ENCODE measurements at regions not wholly inside any gene's neighbourhood (a gene's known extent, or its start where the extent isn't known, plus 50 kb on each side); places are given as distances from the start of the nearest gene placed in this dataset.

DNA sequence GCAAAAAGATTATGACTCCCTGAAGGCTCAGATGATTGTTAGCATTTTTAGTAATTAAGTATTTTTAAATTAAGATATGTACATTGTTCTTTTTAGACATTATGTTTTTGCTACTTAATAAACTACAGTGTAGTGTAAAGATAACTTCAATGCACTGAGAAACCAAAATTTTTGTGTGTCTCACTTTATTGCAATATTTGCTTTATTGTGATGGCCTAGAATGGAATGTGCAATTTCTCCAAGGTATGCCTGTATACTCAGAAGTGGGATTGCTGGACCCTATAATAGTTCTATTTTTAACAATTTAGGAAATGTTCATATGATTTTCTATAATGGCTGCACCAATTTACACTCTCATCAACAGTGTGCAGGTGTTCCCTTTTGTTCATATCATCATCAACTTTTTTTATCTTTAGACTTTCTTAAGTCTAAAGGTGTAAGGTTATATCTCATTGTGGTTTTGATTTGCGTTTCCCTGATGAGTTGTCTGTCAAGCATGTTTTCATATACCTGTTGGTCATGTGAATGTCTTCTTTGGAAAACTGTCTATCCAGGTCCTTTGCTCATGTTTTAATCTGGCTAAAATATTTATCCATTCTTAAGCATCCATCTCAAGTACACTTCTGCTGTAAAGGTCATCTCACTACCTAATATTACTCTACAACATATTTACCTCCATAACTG is 1323.5 kb upstream of the LRRTM3 start:
- Histone ChIP-seq H3K27me3 (ENCODE audit: control insufficient read depth in 3 of 3, insufficient read depth in 3 of 3, low read depth in 1 of 3, low read length in 3 of 3) (no peaks in the 10 kb centered on the region), H3K4me3 (ENCODE audit: low read length in 2 of 2) (no peak overlapping the region), H4K8ac (ENCODE audit: low read depth, low read length) (no peak overlapping the region), H3K4me2 (ENCODE audit: insufficient read depth, low read length, poor library complexity, severe bottlenecking) (no peak overlapping the region), H4K91ac (ENCODE audit: low read depth, low read length, poor library complexity) (no peak overlapping the region), H2BK5ac (ENCODE audit: low read length) (no peak overlapping the region), H3K79me1 (ENCODE audit: low read depth, low read length) (no peaks in the 10 kb centered on the region), H2AK5ac (ENCODE audit: low read depth, low read length) (no peak overlapping the region), H3K14ac (ENCODE audit: low read length) (no peak overlapping the region), H3K27ac (replicated peaks; ENCODE audit: low read length) (no peak overlapping the region), H3K18ac (ENCODE audit: low read length) (no peak overlapping the region), H3K4me1 (ENCODE audit: control insufficient read depth in 2 of 2, insufficient read depth in 1 of 2, low read depth in 1 of 2, low read length in 2 of 2) (no peaks in the 10 kb centered on the region), H3K9me3 (replicated peaks in 1 of 2; ENCODE audit: control insufficient read depth in 2 of 2, insufficient read depth in 1 of 2, low read depth in 1 of 2, low read length in 2 of 2) (no peaks in the 10 kb centered on the region), H3K23ac (ENCODE audit: low read depth, low read length, poor library complexity) (no peak overlapping the region), H2AFZ (ENCODE audit: low read length) (no peak overlapping the region), H3K4ac (ENCODE audit: low read length) (no peak overlapping the region), H2BK15ac (ENCODE audit: low read length) (no peak overlapping the region), H2BK120ac (ENCODE audit: low read depth, low read length) (no peak overlapping the region), H3K36me3 (replicated peaks in 1 of 2; ENCODE audit: control insufficient read depth in 2 of 2, insufficient read depth in 2 of 2, low read length in 2 of 2) (no peaks in the 10 kb centered on the region), H2BK12ac (ENCODE audit: low read length) (no peak overlapping the region), H3K9ac (ENCODE audit: low read depth, low read length, poor library complexity) (no peak overlapping the region)
- no CpG with 5 or more reads among the region's 1 CpG for WGBS, 2 donors (ENCODE audit: extremely low coverage in 2 of 2, insufficient read length in 2 of 2, insufficient replicate concordance in 1 of 2)
- no peak for DNase-seq (ENCODE audit: low spot score)

- no peak overlapping the region for H3K4me3 ChIP-seq (ENCODE audit: low read length in 2 of 2)
- H3K9me3 ChIP-seq (replicated peaks in 1 of 2; ENCODE audit: control insufficient read depth in 2 of 2, insufficient read depth in 1 of 2, low read depth in 1 of 2, low read length in 2 of 2), result peaks cover 0 to 12% of the 10 kb centered on the region in 2 donors
- no peak overlapping the region for H2BK5ac ChIP-seq (ENCODE audit: low read length)
- no peaks in the 10 kb centered on the region for H3K27me3 ChIP-seq (ENCODE audit: control insufficient read depth in 3 of 3, insufficient read depth in 3 of 3, low read depth in 1 of 3, low read length in 3 of 3)
- H2BK12ac ChIP-seq (ENCODE audit: low read length), result no peak overlapping the region
- H3K4me2 ChIP-seq (ENCODE audit: insufficient read depth, low read length, poor library complexity, severe bottlenecking), result no peak overlapping the region
- no peak overlapping the region for H2BK120ac ChIP-seq (ENCODE audit: low read depth, low read length)
- no peaks in the 10 kb centered on the region for H3K4me1 ChIP-seq (ENCODE audit: control insufficient read depth in 2 of 2, insufficient read depth in 1 of 2, low read depth in 1 of 2, low read length in 2 of 2)
- no peak overlapping the region for H2AFZ ChIP-seq (ENCODE audit: low read length)
- no peak overlapping the region for H2AK5ac ChIP-seq (ENCODE audit: low read depth, low read length)
- no peak overlapping the region for H3K9ac ChIP-seq (ENCODE audit: low read depth, low read length, poor library complexity)
- no peak overlapping the region for H4K91ac ChIP-seq (ENCODE audit: low read depth, low read length, poor library complexity)
- H3K27ac ChIP-seq (replicated peaks; ENCODE audit: low read length), result no peak overlapping the region
- no peak for DNase-seq (ENCODE audit: low spot score)
- no peak overlapping the region for H4K8ac ChIP-seq (ENCODE audit: low read depth, low read length)
- H3K79me1 ChIP-seq (ENCODE audit: low read depth, low read length), result no peaks in the 10 kb centered on the region
- no peak overlapping the region for H3K14ac ChIP-seq (ENCODE audit: low read length)
- no peak overlapping the region for H3K23ac ChIP-seq (ENCODE audit: low read depth, low read length, poor library complexity)
- no CpG with 5 or more reads among the region's 2 CpGs for WGBS, 2 donors (ENCODE audit: extremely low coverage in 2 of 2, insufficient read length in 2 of 2, insufficient replicate concordance in 1 of 2)
- no peak overlapping the region for H2BK15ac ChIP-seq (ENCODE audit: low read length)
- H3K18ac ChIP-seq (ENCODE audit: low read length), result no peak overlapping the region
- H3K4ac ChIP-seq (ENCODE audit: low read length), result no peak overlapping the region
- H3K36me3 ChIP-seq (replicated peaks in 1 of 2; ENCODE audit: control insufficient read depth in 2 of 2, insufficient read depth in 2 of 2, low read length in 2 of 2), result no peaks in the 10 kb centered on the region
Measured at GRCh38 chr10:65611592-65611991, 1314.2 kb upstream of the LRRTM3 start.

DNA sequence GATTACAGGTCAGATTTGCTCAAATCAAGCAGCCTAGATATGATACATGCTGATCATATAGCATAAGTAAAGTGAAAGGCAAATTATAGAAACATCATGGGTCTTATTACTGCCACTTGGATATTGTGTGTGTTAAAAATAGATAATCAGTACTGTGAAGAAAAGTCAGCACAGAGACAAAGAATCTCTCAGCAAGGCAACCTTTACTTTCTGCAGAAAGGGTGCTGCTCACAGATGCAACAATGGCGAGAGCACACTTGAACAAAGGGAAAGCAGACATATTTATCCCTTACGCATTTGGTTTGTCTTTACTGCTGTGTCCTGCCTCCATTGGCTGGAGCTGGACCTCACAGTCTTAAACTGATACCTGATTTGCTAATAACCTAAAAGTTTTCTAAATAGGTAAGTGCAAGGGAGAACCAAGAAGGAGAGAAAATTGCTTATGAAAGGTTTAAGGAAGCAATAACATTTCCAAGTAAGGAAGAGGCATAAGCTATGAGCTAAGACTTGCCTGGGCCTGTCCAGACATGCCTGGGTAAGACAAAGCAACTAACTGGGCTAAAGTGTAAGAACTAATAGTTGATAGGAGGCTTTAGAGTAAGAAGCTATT is 1310.8 kb upstream of the LRRTM3 start:
- no peak overlapping the region for H2AK5ac ChIP-seq (ENCODE audit: low read depth, low read length)
- no peak overlapping the region for H3K4me3 ChIP-seq (ENCODE audit: low read length in 2 of 2)
- H3K27me3 ChIP-seq (ENCODE audit: control insufficient read depth in 3 of 3, insufficient read depth in 3 of 3, low read depth in 1 of 3, low read length in 3 of 3), result no peaks in the 10 kb centered on the region
- no peak overlapping the region for H3K18ac ChIP-seq (ENCODE audit: low read length)
- no peak overlapping the region for H3K27ac ChIP-seq (replicated peaks; ENCODE audit: low read length)
- H3K4ac ChIP-seq (ENCODE audit: low read length), result no peak overlapping the region
- no peak overlapping the region for H2BK15ac ChIP-seq (ENCODE audit: low read length)
- no peak overlapping the region for H3K14ac ChIP-seq (ENCODE audit: low read length)
- H3K79me1 ChIP-seq (ENCODE audit: low read depth, low read length), result no peaks in the 10 kb centered on the region
- no peak overlapping the region for H3K23ac ChIP-seq (ENCODE audit: low read depth, low read length, poor library complexity)
- no peaks in the 10 kb centered on the region for H3K36me3 ChIP-seq (replicated peaks in 1 of 2; ENCODE audit: control insufficient read depth in 2 of 2, insufficient read depth in 2 of 2, low read length in 2 of 2)
- DNase-seq (ENCODE audit: low spot score), result no peak
- H3K4me1 ChIP-seq (ENCODE audit: control insufficient read depth in 2 of 2, insufficient read depth in 1 of 2, low read depth in 1 of 2, low read length in 2 of 2), result no peaks in the 10 kb centered on the region
- WGBS, 2 donors (ENCODE audit: extremely low coverage in 2 of 2, insufficient read length in 2 of 2, insufficient replicate concordance in 1 of 2), result no CpG with 5 or more reads among the region's 2 CpGs
- H2BK12ac ChIP-seq (ENCODE audit: low read length), result no peak overlapping the region
- H3K4me2 ChIP-seq (ENCODE audit: insufficient read depth, low read length, poor library complexity, severe bottlenecking), result no peak overlapping the region
- no peak overlapping the region for H4K8ac ChIP-seq (ENCODE audit: low read depth, low read length)
- H2BK5ac ChIP-seq (ENCODE audit: low read length), result no peak overlapping the region
- no peak overlapping the region for H2BK120ac ChIP-seq (ENCODE audit: low read depth, low read length)
- no peak overlapping the region for H3K9ac ChIP-seq (ENCODE audit: low read depth, low read length, poor library complexity)
- H4K91ac ChIP-seq (ENCODE audit: low read depth, low read length, poor library complexity), result no peak overlapping the region
- peaks cover 0 to 12% of the 10 kb centered on the region in 2 donors for H3K9me3 ChIP-seq (replicated peaks in 1 of 2; ENCODE audit: control insufficient read depth in 2 of 2, insufficient read depth in 1 of 2, low read depth in 1 of 2, low read length in 2 of 2)
- no peak overlapping the region for H2AFZ ChIP-seq (ENCODE audit: low read length)

GRCh38 chr10:65618126-65618525 is 1307.7 kb upstream of the LRRTM3 start:
- no peak overlapping the region for H3K23ac ChIP-seq (ENCODE audit: low read depth, low read length, poor library complexity)
- WGBS, 2 donors (ENCODE audit: extremely low coverage in 2 of 2, insufficient read length in 2 of 2, insufficient replicate concordance in 1 of 2), result no CpG with 5 or more reads among the region's 1 CpG
- H3K14ac ChIP-seq (ENCODE audit: low read length), result no peak overlapping the region
- no peak overlapping the region for H4K91ac ChIP-seq (ENCODE audit: low read depth, low read length, poor library complexity)
- H3K79me1 ChIP-seq (ENCODE audit: low read depth, low read length), result no peaks in the 10 kb centered on the region
- H2BK120ac ChIP-seq (ENCODE audit: low read depth, low read length), result no peak overlapping the region
- H2BK12ac ChIP-seq (ENCODE audit: low read length), result no peak overlapping the region
- H3K18ac ChIP-seq (ENCODE audit: low read length), result no peak overlapping the region
- H3K36me3 ChIP-seq (replicated peaks in 1 of 2; ENCODE audit: control insufficient read depth in 2 of 2, insufficient read depth in 2 of 2, low read length in 2 of 2), result no peaks in the 10 kb centered on the region
- no peak overlapping the region for H3K9ac ChIP-seq (ENCODE audit: low read depth, low read length, poor library complexity)
- no peak overlapping the region for H2BK15ac ChIP-seq (ENCODE audit: low read length)
- H3K27ac ChIP-seq (replicated peaks; ENCODE audit: low read length), result no peak overlapping the region
- no peak overlapping the region for H2AK5ac ChIP-seq (ENCODE audit: low read depth, low read length)
- no peaks in the 10 kb centered on the region for H3K27me3 ChIP-seq (ENCODE audit: control insufficient read depth in 3 of 3, insufficient read depth in 3 of 3, low read depth in 1 of 3, low read length in 3 of 3)
- H2BK5ac ChIP-seq (ENCODE audit: low read length), result no peak overlapping the region
- H3K4me2 ChIP-seq (ENCODE audit: insufficient read depth, low read length, poor library complexity, severe bottlenecking), result no peak overlapping the region
- no peak overlapping the region for H4K8ac ChIP-seq (ENCODE audit: low read depth, low read length)
- DNase-seq (ENCODE audit: low spot score), result no peak
- no peak overlapping the region for H3K4me3 ChIP-seq (ENCODE audit: low read length in 2 of 2)
- no peak overlapping the region for H2AFZ ChIP-seq (ENCODE audit: low read length)
- H3K4ac ChIP-seq (ENCODE audit: low read length), result no peak overlapping the region
- H3K9me3 ChIP-seq (replicated peaks in 1 of 2; ENCODE audit: control insufficient read depth in 2 of 2, insufficient read depth in 1 of 2, low read depth in 1 of 2, low read length in 2 of 2), result peaks cover 0 to 12% of the 10 kb centered on the region in 2 donors
- no peaks in the 10 kb centered on the region for H3K4me1 ChIP-seq (ENCODE audit: control insufficient read depth in 2 of 2, insufficient read depth in 1 of 2, low read depth in 1 of 2, low read length in 2 of 2)

Measured in neuronal stem cell (in vitro differentiated cells).